HCT116 (cell line): ENCODE measurements at regions not wholly inside any gene's neighbourhood (a gene's known extent, or its start where the extent isn't known, plus 50 kb on each side); places are given as distances from the start of the nearest gene placed in this dataset.

Experiments used
- ATAC-seq: fragments of 200-7000 bp; cut with Tn5 transposase; 2 replicates; pipeline ENCODE4 v1.9.1; 2020; ENCODE audit warnings: mild to moderate bottlenecking, moderate library complexity
- BruUV-seq: library from RNA; stranded (reverse); fragments of 400-500 nt; replicated peaks from 2 replicates; lab custom pipeline; 2021; lab: Mats Ljungman, UMichigan
- CTCF ChIA-PET: fragments of 300-600 bp; sonication (Branson Sonifier 250); formaldehyde crosslinking; loops from one replicate; lab custom pipeline; 2021; ENCODE audit warnings: antibody characterized with exemption; lab: Charles Lee
- POLR2A ChIA-PET: fragments of 300-600, 350-600 bp; sonication (Branson Sonifier 250); formaldehyde crosslinking; loops from one replicate; lab custom pipeline; 2021; ENCODE audit warnings: antibody characterized with exemption; lab: Charles Lee
- RAD21 ChIA-PET, 2 experiments: fragments of 300-600 bp; sonication (Branson Sonifier 250); formaldehyde crosslinking; loops; one replicate each; lab custom pipeline; 2023; ENCODE audit warnings: low total read pairs in 2 of 2; ENCODE audit not compliant: uncharacterized antibody in 2 of 2, unreplicated experiment in 2 of 2, low non-redundant PET in 1 of 2; lab: Charles Lee
- DNase-seq: peaks from one replicate; pipeline ENCODE4 v3.0.0-alpha.2; 2010; ENCODE audit warnings: low read depth, low spot score
- H2AFZ ChIP-seq: fragments of 200-600 bp; shearing (Covaris generic), sonication (generic); 2 replicates; pipeline ENCODE4 v1.6.1; 2017; ENCODE audit warnings: low read depth, mixed run types, mixed read lengths, antibody characterized with exemption, low read length; ENCODE audit not compliant: poor library complexity, severe bottlenecking
- H3K27ac ChIP-seq: 2 replicates; pipeline ENCODE4 v1.5.1; 2012; ENCODE audit warnings: low read depth, low read length
- H3K27me3 ChIP-seq: fragments of 200-600 bp; sonication (generic); 2 replicates; pipeline ENCODE4 v1.6.1; 2016; ENCODE audit warnings: mixed run types, low read length, mixed read lengths; ENCODE audit not compliant: insufficient read depth
- H3K36me3 ChIP-seq, 2 experiments: fragments of 200-500 bp in 1 of 2; fragments of 200-600 bp in 1 of 2; sonication (Bioruptor generic) in 1 of 2; sonication (generic) in 1 of 2; 2 replicates each; pipeline versions ENCODE4 v1.5.1 to v1.6.1; 2014 to 2016; ENCODE audit warnings: low read length in 2 of 2, inconsistent platforms in 1 of 2, mixed read lengths in 1 of 2, mixed run types in 1 of 2; ENCODE audit not compliant: insufficient read depth in 2 of 2, control insufficient read depth in 1 of 2
- H3K4me1 ChIP-seq, 2 experiments: fragments of 200-600 bp in 1 of 2; sonication (generic) in 1 of 2; 2 replicates each; pipeline versions ENCODE4 v1.5.1 to v1.6.1; 2012 to 2017; ENCODE audit warnings: low read length in 2 of 2, inconsistent platforms in 1 of 2, mild to moderate bottlenecking in 1 of 2, mixed read lengths in 1 of 2, mixed run types in 1 of 2, moderate library complexity in 1 of 2; ENCODE audit not compliant: insufficient read depth in 2 of 2, control insufficient read depth in 1 of 2
- H3K4me2 ChIP-seq: fragments of 200-600 bp; sonication (generic); 2 replicates; pipeline ENCODE4 v1.6.1; 2017; ENCODE audit warnings: mixed run types, low read length, mixed read lengths
- H3K4me3 ChIP-seq, 2 experiments: fragments of 200-600 bp in 1 of 2; sonication (generic) in 1 of 2; replicated peaks in 1 of 2; 2 replicates each; pipeline ENCODE4 v1.5.1; 2011 to 2016; ENCODE audit warnings: low read length in 2 of 2, control low read depth in 1 of 2, low read depth in 1 of 2, mild to moderate bottlenecking in 1 of 2, mixed read lengths in 1 of 2, mixed run types in 1 of 2
- H3K79me2 ChIP-seq: fragments of 200-600 bp; sonication (generic); 2 replicates; pipeline ENCODE4 v1.6.1; 2017; ENCODE audit warnings: mild to moderate bottlenecking, mixed run types, low read length, moderate library complexity, mixed read lengths; ENCODE audit not compliant: insufficient read depth
- H3K9ac ChIP-seq: fragments of 200-600 bp; sonication (generic); 2 replicates; pipeline ENCODE4 v1.6.1; 2016; ENCODE audit warnings: low read length, mixed read lengths
- H3K9me2 ChIP-seq: fragments of 200-600 bp; sonication (generic), shearing (Covaris generic); 2 replicates; pipeline ENCODE4 v1.6.1; 2017; ENCODE audit warnings: mixed run types, mild to moderate bottlenecking, moderate library complexity; ENCODE audit not compliant: insufficient read depth
- H3K9me3 ChIP-seq, 2 experiments: fragments of 200-500 bp in 1 of 2; fragments of 200-600 bp in 1 of 2; sonication (Bioruptor generic) in 1 of 2; sonication (generic) in 1 of 2; 2 replicates each; pipeline ENCODE4 v1.6.1; 2014 to 2017; ENCODE audit warnings: low read length in 2 of 2, mixed read lengths in 2 of 2, inconsistent platforms in 1 of 2, low read depth in 1 of 2, mild to moderate bottlenecking in 1 of 2, mixed run types in 1 of 2, moderate library complexity in 1 of 2; ENCODE audit not compliant: control insufficient read depth in 1 of 2, insufficient read depth in 1 of 2
- H4K20me1 ChIP-seq: fragments of 200-600 bp; sonication (generic), shearing (Covaris generic); 2 replicates; pipeline ENCODE4 v1.6.1; 2017; ENCODE audit warnings: mixed run types, mild to moderate bottlenecking, moderate library complexity; ENCODE audit not compliant: insufficient read depth
- CBX3 ChIP-seq: IDR thresholded peaks from 2 replicates; pipeline ENCODE4 v1.6.1; 2012; ENCODE audit warnings: low read depth
- CEBPB ChIP-seq: IDR thresholded peaks from 2 replicates; pipeline ENCODE4 v1.6.1; 2012; ENCODE audit warnings: low read depth
- EGR1 ChIP-seq: IDR thresholded peaks from 2 replicates; pipeline ENCODE4 v1.6.1; 2012; ENCODE audit warnings: low read depth
- ELF1 ChIP-seq: IDR thresholded peaks from 2 replicates; pipeline ENCODE4 v1.6.1; 2012; ENCODE audit warnings: low read depth, borderline replicate concordance
- FOSL1 ChIP-seq: IDR thresholded peaks from 2 replicates; pipeline ENCODE4 v1.6.1; 2012; ENCODE audit warnings: low read depth
- JUND ChIP-seq: IDR thresholded peaks from 2 replicates; pipeline ENCODE4 v1.6.1; 2012
- RAD21 ChIP-seq: IDR thresholded peaks from 2 replicates; pipeline ENCODE4 v1.6.1; 2012; ENCODE audit warnings: low read depth, mild to moderate bottlenecking
- SIN3A ChIP-seq: IDR thresholded peaks from 2 replicates; pipeline ENCODE4 v1.6.1; 2012; ENCODE audit warnings: low read depth
- SP1 ChIP-seq: IDR thresholded peaks from 2 replicates; pipeline ENCODE4 v1.6.1; 2012; ENCODE audit warnings: low read depth
- TCF7L2 ChIP-seq: IDR thresholded peaks from 2 replicates; pipeline ENCODE4 v1.7.0; 2011; ENCODE audit warnings: borderline replicate concordance, inconsistent platforms; ENCODE audit not compliant: insufficient read depth, insufficient read length; ENCODE audit errors: extremely low read depth
- YY1 ChIP-seq: IDR thresholded peaks from 2 replicates; pipeline ENCODE4 v1.6.1; 2011; ENCODE audit warnings: low read length, low read depth, moderate library complexity, mild to moderate bottlenecking; ENCODE audit not compliant: insufficient replicate concordance; ENCODE audit errors: extremely low read depth
- ZFX ChIP-seq: fragments of 450-650 bp; IDR thresholded peaks from 2 replicates; pipeline ENCODE4 v1.6.1; 2017
- ZNF274 ChIP-seq: fragments of 200-500 bp; sonication (Bioruptor generic); IDR thresholded peaks from 2 replicates; pipeline ENCODE4 v1.6.1; 2014; ENCODE audit warnings: mild to moderate bottlenecking, low read depth, low read length, inconsistent platforms
- intact Hi-C: fragments of 100-400 bp; cut with micrococcal nuclease; formaldehyde crosslinking; loops from 2 replicates; pipeline ENCODE4 v1.10.0; 2022
- TF ChIP-seq, protein P1 (sequence below): IDR thresholded peaks from 2 replicates; pipeline ENCODE4 v1.6.1; 2012
- TF ChIP-seq, protein P2 (sequence below), 3 experiments: fragments of 200-600 bp in 1 of 3; sonication (generic) in 1 of 3; IDR thresholded peaks in 2 of 3; conservative IDR thresholded peaks in 1 of 3; 2 replicates each; pipeline ENCODE4 v1.5.1; 2012 to 2017; ENCODE audit warnings: low read depth in 2 of 3, low read length in 2 of 3, antibody characterized with exemption in 1 of 3, borderline replicate concordance in 1 of 3, control low read depth in 1 of 3, mild to moderate bottlenecking in 1 of 3, mixed read lengths in 1 of 3, mixed run types in 1 of 3, moderate library complexity in 1 of 3; ENCODE audit not compliant: insufficient read depth in 1 of 3
- TF ChIP-seq, protein P3 (sequence below): IDR thresholded peaks from 2 replicates; pipeline ENCODE4 v1.6.1; 2012

DNA sequence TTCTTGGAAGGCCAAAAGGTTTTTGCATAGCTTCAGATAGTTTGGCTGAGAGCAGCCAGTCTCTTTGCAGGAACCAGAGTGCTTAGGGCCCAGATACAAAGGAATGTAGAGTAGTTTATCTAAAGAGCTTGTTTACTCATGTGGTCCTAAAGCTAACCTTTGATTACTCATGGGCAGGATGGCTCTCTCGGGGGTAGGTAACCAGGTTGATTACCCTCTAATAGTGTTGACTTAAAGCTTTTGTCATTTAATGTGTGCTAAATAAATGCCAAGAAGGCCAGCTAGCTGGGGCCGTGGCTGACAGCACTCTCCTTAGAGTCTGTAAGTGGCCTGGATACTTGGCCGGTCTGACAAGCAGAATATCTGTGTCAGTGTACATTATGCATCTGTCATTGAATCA is 69.7 kb upstream of the MAGEB16 start:
- RAD21 ChIA-PET = no interaction called here
- H3K4me3 ChIP-seq = no peak overlapping the region
- TF ChIP-seq, protein P1, sequence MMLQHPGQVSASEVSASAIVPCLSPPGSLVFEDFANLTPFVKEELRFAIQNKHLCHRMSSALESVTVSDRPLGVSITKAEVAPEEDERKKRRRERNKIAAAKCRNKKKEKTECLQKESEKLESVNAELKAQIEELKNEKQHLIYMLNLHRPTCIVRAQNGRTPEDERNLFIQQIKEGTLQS = no peak
- TF ChIP-seq CBX3 = no peak
- TF ChIP-seq, protein P2, sequence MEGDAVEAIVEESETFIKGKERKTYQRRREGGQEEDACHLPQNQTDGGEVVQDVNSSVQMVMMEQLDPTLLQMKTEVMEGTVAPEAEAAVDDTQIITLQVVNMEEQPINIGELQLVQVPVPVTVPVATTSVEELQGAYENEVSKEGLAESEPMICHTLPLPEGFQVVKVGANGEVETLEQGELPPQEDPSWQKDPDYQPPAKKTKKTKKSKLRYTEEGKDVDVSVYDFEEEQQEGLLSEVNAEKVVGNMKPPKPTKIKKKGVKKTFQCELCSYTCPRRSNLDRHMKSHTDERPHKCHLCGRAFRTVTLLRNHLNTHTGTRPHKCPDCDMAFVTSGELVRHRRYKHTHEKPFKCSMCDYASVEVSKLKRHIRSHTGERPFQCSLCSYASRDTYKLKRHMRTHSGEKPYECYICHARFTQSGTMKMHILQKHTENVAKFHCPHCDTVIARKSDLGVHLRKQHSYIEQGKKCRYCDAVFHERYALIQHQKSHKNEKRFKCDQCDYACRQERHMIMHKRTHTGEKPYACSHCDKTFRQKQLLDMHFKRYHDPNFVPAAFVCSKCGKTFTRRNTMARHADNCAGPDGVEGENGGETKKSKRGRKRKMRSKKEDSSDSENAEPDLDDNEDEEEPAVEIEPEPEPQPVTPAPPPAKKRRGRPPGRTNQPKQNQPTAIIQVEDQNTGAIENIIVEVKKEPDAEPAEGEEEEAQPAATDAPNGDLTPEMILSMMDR (IDR thresholded peaks at IDR 0.05 in 2 of 3, conservative IDR thresholded peaks at IDR 0.05 in 1 of 3; ENCODE audit: borderline replicate concordance in 1 of 3, insufficient read depth in 1 of 3, low read depth in 2 of 3, low read length in 2 of 3) = no peak
- no peak for TF ChIP-seq ELF1
- no peak for TF ChIP-seq EGR1
- TF ChIP-seq TCF7L2 = no peak
- no peak for TF ChIP-seq CEBPB
- TF ChIP-seq SP1 = no peak
- TF ChIP-seq ZFX = no peak
- TF ChIP-seq JUND = no peak
- TF ChIP-seq, protein P3, sequence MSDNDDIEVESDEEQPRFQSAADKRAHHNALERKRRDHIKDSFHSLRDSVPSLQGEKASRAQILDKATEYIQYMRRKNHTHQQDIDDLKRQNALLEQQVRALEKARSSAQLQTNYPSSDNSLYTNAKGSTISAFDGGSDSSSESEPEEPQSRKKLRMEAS = no peak
- no peak for TF ChIP-seq FOSL1
- no peak for TF ChIP-seq ZNF274
- no peak for TF ChIP-seq RAD21
- TF ChIP-seq YY1 = no peak
- no peak for TF ChIP-seq SIN3A
- TF ChIP-seq, all 23 proteins: peak for 0

More for the DNA sequence above, 69.7 kb upstream of the MAGEB16 start:
- H3K27ac ChIP-seq = no peak overlapping the region
- no peak overlapping the region for H2AFZ ChIP-seq
- no peaks in the 10 kb centered on the region for H3K4me1 ChIP-seq
- H3K79me2 ChIP-seq = no peaks in the 10 kb centered on the region
- no TSS peak for BruUV-seq
- H3K9ac ChIP-seq = no peak overlapping the region
- DNase-seq (no peak), ATAC-seq (no peak)
- ChIA-PET CTCF (no interaction called here), POLR2A (no interaction called here)
- H3K36me3 ChIP-seq = no peaks in the 10 kb centered on the region
- H3K4me2 ChIP-seq = no peak overlapping the region
- intact Hi-C loops = no loop called here
- H3K9me2 ChIP-seq = no peaks in the 10 kb centered on the region
- no peaks in the 10 kb centered on the region for H3K9me3 ChIP-seq
- H4K20me1 ChIP-seq = no peaks in the 10 kb centered on the region
- no peaks in the 10 kb centered on the region for H3K27me3 ChIP-seq
